A549 (cell line): ENCODE measurements at regions not wholly inside any gene's neighbourhood (a gene's known extent, or its start where the extent isn't known, plus 50 kb on each side); places are given as distances from the start of the nearest gene placed in this dataset.

Source experiments
- EHMT2 ChIP-seq: fragments of 200-600 bp; sonication (generic); IDR thresholded peaks from 2 replicates; pipeline ENCODE4 v1.6.1; 2016; ENCODE audit warnings: antibody characterized with exemption, low read depth, mild to moderate bottlenecking, moderate library complexity
- HOXA7 ChIP-seq: fragments of 250-450 bp; sonication (Bioruptor Pico); IDR thresholded peaks from 2 replicates; pipeline ENCODE4 v1.5.0; 2020; ENCODE audit warnings: mild to moderate bottlenecking, moderate library complexity
- KDM5A ChIP-seq: fragments of 200-600 bp; sonication (generic); IDR thresholded peaks from 2 replicates; pipeline ENCODE4 v1.6.1; 2016; ENCODE audit warnings: antibody characterized with exemption, mild to moderate bottlenecking
- RAD21 ChIP-seq, 2 experiments: fragments of >200 bp in 1 of 2; sonication (Bioruptor Twin) in 1 of 2; formaldehyde crosslinking in 1 of 2; IDR thresholded peaks in 1 of 2; conservative IDR thresholded peaks in 1 of 2; 2 replicates in 1 of 2; 3 replicates in 1 of 2; pipeline ENCODE4 v1.6.1; 2012 to 2018; ENCODE audit warnings: inconsistent platforms in 1 of 2
- TF ChIP-seq, protein P1 (sequence below): fragments of >200 bp; sonication (Bioruptor Twin); formaldehyde crosslinking; IDR thresholded peaks from 3 replicates; pipeline ENCODE4 v1.5.1; 2016
- TF ChIP-seq, protein P2 (sequence below): fragments of 250-450 bp; sonication (Bioruptor Pico); IDR thresholded peaks from 2 replicates; pipeline ENCODE4 v1.5.0; 2021; ENCODE audit warnings: mild to moderate bottlenecking, moderate library complexity, borderline replicate concordance

DNA sequence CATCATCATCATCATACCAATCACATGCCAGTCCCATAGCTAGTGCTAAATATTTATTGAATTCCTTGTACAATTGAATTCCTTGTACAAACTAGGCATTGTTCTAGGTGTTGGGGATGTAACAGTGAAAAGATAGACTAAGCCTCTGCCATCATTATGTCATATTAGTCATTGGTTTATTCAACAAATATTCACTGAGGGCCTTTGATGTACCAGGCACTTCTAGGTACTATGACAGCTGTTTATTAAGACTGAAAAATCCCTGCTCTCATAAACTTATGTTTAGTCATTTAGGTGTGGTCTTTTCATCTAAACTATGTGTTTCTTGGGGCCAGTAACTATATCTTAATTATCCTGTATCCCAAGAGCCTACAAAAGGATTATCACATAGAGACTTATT is 412.3 kb upstream of the ETAA1 start:
- no peak for TF ChIP-seq HOXA7 (CRISPR knock-in tag)
- TF ChIP-seq, protein P1, sequence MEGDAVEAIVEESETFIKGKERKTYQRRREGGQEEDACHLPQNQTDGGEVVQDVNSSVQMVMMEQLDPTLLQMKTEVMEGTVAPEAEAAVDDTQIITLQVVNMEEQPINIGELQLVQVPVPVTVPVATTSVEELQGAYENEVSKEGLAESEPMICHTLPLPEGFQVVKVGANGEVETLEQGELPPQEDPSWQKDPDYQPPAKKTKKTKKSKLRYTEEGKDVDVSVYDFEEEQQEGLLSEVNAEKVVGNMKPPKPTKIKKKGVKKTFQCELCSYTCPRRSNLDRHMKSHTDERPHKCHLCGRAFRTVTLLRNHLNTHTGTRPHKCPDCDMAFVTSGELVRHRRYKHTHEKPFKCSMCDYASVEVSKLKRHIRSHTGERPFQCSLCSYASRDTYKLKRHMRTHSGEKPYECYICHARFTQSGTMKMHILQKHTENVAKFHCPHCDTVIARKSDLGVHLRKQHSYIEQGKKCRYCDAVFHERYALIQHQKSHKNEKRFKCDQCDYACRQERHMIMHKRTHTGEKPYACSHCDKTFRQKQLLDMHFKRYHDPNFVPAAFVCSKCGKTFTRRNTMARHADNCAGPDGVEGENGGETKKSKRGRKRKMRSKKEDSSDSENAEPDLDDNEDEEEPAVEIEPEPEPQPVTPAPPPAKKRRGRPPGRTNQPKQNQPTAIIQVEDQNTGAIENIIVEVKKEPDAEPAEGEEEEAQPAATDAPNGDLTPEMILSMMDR: no peak
- no peak for TF ChIP-seq EHMT2
- TF ChIP-seq KDM5A: no peak
- TF ChIP-seq, protein P2, sequence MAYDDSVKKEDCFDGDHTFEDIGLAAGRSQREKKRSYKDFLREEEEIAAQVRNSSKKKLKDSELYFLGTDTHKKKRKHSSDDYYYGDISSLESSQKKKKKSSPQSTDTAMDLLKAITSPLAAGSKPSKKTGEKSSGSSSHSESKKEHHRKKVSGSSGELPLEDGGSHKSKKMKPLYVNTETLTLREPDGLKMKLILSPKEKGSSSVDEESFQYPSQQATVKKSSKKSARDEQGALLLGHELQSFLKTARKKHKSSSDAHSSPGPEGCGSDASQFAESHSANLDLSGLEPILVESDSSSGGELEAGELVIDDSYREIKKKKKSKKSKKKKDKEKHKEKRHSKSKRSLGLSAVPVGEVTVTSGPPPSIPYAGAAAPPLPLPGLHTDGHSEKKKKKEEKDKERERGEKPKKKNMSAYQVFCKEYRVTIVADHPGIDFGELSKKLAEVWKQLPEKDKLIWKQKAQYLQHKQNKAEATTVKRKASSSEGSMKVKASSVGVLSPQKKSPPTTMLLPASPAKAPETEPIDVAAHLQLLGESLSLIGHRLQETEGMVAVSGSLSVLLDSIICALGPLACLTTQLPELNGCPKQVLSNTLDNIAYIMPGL (CRISPR knock-in tag): no peak
- TF ChIP-seq RAD21 (conservative IDR thresholded peaks at IDR 0.05 in 1 of 2, IDR thresholded peaks at IDR 0.05 in 1 of 2): no peak
